HG03575 (cell line): ENCODE measurements at regions not wholly inside any gene's neighbourhood (a gene's known extent, or its start where the extent isn't known, plus 50 kb on each side); places are given as distances from the start of the nearest gene placed in this dataset.
"Not testable (repeated sequence)": the region's sequence is repeated elsewhere in the genome, so short reads cannot be mapped to it uniquely, and the experiment has no call there.

Experiments
- ATAC-seq: cut with Tn5 transposase; IDR thresholded peaks from one replicate; pipeline ENCODE4 v1.9.1; 2021; ENCODE audit not compliant: unreplicated experiment, insufficient number of reproducible peaks, low FRiP score; ENCODE audit errors: extremely low read depth

GRCh38 chr1:238649200-238649599 lies 737.2 kb upstream of the CHRM3 start:
- no peak for ATAC-seq

DNA sequence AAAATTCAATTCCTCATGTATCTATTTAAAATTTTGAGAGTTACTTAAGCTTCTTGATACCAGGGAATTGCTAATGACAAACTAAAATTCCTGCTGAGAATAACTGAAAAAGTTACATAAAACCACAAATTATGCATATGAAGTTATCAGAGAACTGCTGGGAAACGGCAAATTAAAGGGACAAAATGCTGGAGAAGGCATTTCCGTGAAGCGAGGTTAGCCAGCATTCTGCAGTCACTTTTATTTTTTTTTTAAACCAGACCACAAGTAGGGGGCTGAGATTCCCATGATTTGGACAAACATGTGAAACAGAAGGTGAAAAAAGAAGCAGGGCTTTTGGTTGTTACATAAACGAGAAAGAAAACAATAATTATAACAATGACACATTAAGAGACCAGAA lies 737.6 kb upstream of the CHRM3 start:
- ATAC-seq = no peak

GRCh38 chr1:238648296-238648695 lies 738.1 kb upstream of the CHRM3 start:
- no peak for ATAC-seq

DNA sequence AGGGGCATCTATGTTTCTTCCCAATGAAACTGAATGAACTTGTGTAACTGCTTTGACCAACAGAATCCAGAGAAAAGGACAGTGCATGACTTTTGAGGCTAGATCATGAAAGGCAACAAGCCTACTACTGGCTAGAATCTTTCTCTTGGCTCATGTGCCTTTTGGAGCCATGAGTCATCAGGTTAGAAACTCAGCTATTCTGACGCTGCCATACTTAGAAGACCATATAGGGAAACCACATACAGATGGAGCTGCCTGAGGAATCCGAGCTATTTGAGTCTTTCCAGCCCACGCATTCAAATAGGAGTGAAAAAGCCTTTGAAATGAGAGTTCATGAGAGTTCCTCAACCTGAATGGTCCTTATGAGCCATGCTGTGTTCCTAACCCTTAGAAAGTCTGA lies 738.5 kb upstream of the CHRM3 start:
- no peak for ATAC-seq

DNA sequence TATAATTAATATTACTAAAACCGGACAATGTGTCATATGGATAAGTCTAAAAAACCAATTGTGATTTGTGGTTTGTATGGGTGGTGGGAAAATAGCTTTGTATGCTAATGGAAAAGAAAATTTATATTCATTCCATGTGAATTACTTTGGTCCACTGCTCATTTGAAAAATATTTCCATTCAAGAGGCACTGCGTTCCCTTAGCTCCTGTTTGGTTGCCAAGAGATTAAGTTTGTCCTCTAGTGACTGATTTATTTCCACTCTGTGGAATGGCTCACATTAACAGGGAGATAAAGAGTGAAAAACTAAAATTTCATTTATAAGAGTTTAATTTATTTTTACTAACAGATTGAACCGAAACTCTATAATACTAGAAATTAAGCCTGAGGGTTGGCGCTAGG lies 744.1 kb upstream of the CHRM3 start:
- ATAC-seq = no peak

DNA sequence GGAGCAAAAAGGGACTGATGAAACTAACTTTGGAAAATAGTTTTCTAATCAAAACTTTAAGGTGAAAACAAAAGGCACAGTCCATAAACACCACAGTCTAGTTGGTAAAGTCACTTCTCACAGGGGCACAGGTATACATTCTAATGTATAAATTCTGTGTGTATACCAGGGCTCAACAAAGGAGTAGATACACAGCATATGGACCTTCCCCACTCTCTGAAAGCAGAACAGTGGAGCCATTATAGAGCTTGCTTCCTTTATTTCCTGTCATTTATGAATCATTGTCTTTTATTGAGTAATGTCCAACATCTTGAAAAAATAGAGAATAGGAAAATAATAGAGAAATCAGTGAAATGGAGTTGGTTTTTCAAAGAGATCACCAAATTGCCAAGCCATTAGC lies 746.5 kb upstream of the CHRM3 start:
- no peak for ATAC-seq

- no peak for ATAC-seq
These were observed 737.4 kb upstream of the ZP4 start for GRCh38 chr1:238628110-238628509.

GRCh38 chr1:238624776-238625175 lies 734.1 kb upstream of the ZP4 start:
- no peak for ATAC-seq

GRCh38 chr1:238621405-238621804 lies 730.7 kb upstream of the ZP4 start:
- no peak for ATAC-seq

DNA sequence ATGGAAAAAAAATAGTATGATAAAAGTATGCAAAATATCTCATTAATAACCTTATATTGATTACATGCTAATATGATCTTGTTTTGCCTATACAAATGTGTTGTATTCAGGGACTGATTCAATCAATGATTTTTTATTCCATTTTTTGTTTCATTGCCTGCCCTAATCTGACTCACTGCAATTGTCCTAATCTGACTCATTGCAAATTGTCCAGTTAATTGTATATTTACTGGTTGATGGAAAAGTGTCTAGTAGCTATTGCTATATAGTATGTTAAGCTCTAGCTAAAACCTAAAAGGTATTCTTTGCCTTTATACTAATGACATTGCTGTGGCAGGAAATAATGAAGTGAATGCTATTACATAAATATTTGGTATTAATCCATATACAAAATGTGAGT lies 728.9 kb upstream of the ZP4 start:
- ATAC-seq = no peak

DNA sequence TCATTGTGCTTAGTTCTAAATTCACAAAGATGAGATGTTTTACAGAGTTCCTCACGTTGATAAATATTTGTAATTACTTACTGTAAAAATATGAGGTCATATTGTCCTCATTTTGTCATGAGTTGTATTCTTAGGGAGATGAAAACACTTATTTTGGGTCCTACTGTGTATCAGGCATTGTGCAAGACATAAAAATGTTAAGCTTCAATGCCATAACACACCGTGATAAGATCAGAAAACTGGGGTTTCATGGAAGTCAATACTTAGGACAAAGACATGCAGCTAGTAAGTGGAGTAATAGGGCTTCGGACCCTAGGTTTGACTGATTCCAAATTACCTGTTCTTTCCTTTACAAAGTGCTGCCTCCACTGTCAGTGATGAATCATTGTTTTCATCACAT lies 720.7 kb upstream of the ZP4 start:
- ATAC-seq = no peak

GRCh38 chr1:238608144-238608543 lies 717.4 kb upstream of the ZP4 start:
- ATAC-seq = no peak

- no peak for ATAC-seq
These were observed 716.2 kb upstream of the ZP4 start for GRCh38 chr1:238606896-238607295.

DNA sequence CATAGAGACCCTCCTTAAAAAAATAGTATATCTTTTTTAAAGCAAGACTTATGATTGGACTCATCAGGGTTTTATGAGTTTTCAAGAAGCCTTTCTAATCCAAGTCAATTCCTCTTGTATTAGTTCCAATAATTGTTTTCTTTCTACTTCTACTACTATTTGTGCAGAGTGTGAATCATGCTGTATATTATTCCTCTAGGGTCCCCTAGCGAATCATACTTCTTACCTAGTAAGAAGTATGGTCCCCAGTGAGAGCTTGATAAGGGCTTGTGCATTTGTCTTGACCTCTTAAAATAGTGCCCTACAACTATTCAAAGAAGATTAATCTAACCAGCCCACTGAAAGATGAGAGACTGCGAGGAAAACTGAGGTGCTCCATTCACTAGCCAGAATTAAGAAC lies 715.7 kb upstream of the ZP4 start:
- no peak for ATAC-seq

GRCh38 chr1:238604357-238604756 lies 713.6 kb upstream of the ZP4 start:
- ATAC-seq = no peak

- ATAC-seq = not testable (repeated sequence)
These were observed 710.9 kb upstream of the ZP4 start for GRCh38 chr1:238601604-238602003.

DNA sequence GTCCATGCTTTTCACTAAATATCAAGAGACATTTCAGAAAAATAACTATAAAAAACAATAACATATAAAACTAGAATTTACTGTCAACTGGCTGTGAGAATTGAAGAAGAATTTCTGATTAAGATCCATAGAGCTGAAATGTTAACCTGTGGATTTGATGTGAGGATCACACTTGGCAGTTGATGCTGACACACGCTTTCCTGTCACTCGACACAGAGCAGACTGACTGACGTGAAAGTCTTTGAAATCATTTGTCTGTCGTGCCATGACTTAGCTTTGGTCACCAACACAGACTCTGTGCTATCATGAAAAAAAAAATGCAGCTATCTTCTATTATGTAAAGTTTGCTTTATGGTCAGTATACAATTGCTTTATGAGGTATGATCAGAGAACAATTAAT lies 706.0 kb upstream of the ZP4 start:
- ATAC-seq = no peak

DNA sequence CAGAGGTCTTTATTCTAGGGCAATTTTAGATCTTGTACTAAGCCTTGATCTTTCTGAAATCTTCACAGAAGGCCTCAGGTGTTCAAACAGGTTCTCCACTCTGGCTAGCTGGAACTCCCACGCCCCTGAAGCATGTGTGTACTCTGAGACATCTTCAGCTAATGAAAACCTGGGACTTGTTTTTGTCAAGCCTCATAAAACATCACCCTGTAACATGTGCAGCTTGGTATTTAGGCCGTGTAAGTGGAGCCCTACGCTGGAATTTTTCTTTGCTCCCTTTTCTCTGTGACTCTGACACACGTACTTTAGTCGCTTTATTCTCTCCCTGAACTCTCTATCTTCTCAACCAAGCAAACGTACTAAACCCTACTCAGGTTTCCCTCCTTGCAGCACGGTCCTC lies 701.9 kb upstream of the ZP4 start:
- ATAC-seq = no peak

- ATAC-seq = no peak
These were observed 699.2 kb upstream of the ZP4 start for GRCh38 chr1:238589843-238590435.

DNA sequence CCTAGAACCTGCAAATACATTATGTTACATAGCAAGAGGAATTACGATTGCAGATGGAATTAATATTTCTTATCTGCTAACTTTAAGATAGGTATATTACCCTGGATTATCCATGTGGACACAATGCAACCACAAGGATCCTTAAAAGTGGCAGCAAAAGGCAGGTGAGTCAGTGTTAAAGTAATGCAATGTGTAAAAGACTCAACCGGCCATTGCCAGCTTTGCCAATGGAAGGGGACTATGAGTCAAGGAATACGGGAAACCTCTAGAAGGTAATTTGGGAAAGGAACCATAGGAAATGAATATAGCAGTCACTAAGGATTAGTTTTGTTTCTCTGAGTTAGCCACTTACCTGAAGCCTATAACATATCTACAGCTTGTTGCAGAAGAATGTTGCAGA lies 692.1 kb upstream of the ZP4 start:
- no peak for ATAC-seq

DNA sequence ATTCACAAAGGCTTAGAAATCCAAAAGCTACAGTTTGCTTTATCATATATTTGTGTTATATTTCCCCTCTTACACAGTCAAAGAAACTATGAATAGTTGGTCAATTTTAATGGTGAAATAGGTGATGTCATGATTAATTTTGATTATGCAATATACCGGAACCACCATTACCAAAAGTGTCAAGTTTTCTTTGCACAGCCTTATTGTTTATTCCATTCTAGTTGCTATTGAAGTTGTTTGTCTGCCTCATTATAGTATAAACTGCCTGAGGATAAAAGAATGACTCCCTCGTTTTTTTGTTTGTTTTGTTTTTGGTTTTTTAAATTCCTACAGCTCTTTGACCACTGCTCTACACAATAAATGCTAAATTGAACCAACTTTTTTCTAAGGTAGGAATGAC lies 690.6 kb upstream of the ZP4 start:
- ATAC-seq = no peak

GRCh38 chr1:238568735-238569134 lies 678.0 kb upstream of the ZP4 start:
- no peak for ATAC-seq
